ENCODE measurements at regions not wholly inside any gene's neighbourhood (a gene's known extent, or its start where the extent isn't known, plus 50 kb on each side); places are given as distances from the start of the nearest gene placed in this dataset.
"Not testable (repeated sequence)": the region's sequence is repeated elsewhere in the genome, so short reads cannot be mapped to it uniquely, and the experiment has no call there.

DNA sequence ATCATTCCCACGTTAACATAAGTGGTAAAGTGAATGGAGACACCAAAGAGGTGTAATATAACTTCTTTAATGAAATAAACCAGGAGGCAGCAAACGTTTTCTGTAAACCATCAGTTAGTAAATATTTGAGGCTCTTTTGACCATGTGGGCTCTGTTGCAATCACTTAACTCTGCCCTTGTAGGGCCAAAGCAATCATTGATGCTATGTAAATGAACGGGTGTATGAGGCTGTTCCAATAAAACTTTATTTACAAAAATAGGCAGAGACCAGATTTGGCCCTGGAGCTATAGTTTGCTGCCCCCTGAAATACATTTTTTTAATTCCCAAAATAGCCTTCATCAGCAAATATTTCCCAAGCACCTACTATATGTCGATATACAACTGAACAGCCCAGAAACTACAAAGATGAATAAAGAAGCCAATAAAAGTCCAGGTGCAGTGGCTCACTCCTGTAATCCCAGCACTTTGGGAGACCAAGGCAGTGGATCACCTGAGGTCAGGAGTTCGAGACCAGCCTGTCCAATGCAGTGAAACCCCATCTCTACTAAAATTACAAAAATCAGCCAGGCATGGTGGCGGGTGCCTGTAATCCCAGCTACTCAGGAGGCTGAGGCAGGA is 54.3 kb upstream of the NOMO2 start:
- H3K4me3 Mint-ChIP-seq; POLR2A ChIA-PET; ATAC-seq; H3K27me3 Mint-ChIP-seq (ENCODE audit: low read depth); H3K9me3 Mint-ChIP-seq; H3K4me1 Mint-ChIP-seq; CTCF ChIA-PET; H3K36me3 Mint-ChIP-seq; DNase-seq (ENCODE audit: low spot score); H3K27ac Mint-ChIP-seq: not testable (repeated sequence)
